Gastroesophageal sphincter (tissue), 3 donors: ENCODE measurements at regions not wholly inside any gene's neighbourhood (a gene's known extent, or its start where the extent isn't known, plus 50 kb on each side); places are given as distances from the start of the nearest gene placed in this dataset.

Experiments used
- EP300 ChIP-seq: sonication (generic); formaldehyde crosslinking; IDR thresholded peaks from one replicate; pipeline ENCODE4 v1.6.1; 2017; ENCODE audit warnings: antibody characterized with exemption, mild to moderate bottlenecking
- POLR2AphosphoS5 ChIP-seq: sonication (generic); formaldehyde crosslinking; IDR thresholded peaks from one replicate; pipeline ENCODE4 v1.6.1; 2017; ENCODE audit warnings: antibody characterized with exemption
- TF ChIP-seq, protein P1 (sequence below), 4 experiments: fragments of 200-600 bp in 2 of 4; fragments of 450-650 bp in 2 of 4; sonication (generic) in 1 of 4; IDR thresholded peaks; one replicate each; pipeline ENCODE4 v1.5.1; 2017 to 2019; ENCODE audit warnings: antibody characterized with exemption in 4 of 4, mild to moderate bottlenecking in 2 of 4, moderate library complexity in 2 of 4

DNA sequence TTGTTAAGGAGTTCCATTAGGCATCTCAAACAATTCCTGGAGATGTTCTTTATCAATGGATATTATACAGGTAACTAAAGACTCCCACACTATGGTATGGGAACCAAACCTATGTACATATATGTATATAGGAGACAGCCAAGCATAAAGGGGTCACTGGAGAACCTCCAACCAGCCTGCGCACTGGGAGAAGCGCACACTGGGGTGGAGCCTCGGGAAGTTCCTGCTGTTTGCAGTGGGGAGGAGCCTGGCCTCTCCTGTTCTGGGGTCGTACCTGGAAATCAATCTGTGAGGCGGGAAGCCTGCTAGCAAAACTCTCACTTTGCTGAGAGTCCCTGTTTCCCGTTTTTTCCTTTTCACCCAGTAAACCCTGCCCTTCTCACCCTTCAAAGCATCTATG lies 83.1 kb upstream of the CREB1 start:
- TF ChIP-seq, protein P1, sequence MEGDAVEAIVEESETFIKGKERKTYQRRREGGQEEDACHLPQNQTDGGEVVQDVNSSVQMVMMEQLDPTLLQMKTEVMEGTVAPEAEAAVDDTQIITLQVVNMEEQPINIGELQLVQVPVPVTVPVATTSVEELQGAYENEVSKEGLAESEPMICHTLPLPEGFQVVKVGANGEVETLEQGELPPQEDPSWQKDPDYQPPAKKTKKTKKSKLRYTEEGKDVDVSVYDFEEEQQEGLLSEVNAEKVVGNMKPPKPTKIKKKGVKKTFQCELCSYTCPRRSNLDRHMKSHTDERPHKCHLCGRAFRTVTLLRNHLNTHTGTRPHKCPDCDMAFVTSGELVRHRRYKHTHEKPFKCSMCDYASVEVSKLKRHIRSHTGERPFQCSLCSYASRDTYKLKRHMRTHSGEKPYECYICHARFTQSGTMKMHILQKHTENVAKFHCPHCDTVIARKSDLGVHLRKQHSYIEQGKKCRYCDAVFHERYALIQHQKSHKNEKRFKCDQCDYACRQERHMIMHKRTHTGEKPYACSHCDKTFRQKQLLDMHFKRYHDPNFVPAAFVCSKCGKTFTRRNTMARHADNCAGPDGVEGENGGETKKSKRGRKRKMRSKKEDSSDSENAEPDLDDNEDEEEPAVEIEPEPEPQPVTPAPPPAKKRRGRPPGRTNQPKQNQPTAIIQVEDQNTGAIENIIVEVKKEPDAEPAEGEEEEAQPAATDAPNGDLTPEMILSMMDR (IDR thresholded peaks at IDR 0.05): no peak
- TF ChIP-seq POLR2AphosphoS5 (no peak), EP300 (no peak)
